SKM-1 treated with dmso at 0.1 percent for 144 hours (cell line): ENCODE measurements at regions not wholly inside any gene's neighbourhood (a gene's known extent, or its start where the extent isn't known, plus 50 kb on each side); places are given as distances from the start of the nearest gene placed in this dataset.

Experiments
- DNase-seq: peaks from one replicate; lab custom pipeline; 2025; ENCODE audit not compliant: unreplicated experiment; lab: John Stamatoyannopoulos, UW

DNA sequence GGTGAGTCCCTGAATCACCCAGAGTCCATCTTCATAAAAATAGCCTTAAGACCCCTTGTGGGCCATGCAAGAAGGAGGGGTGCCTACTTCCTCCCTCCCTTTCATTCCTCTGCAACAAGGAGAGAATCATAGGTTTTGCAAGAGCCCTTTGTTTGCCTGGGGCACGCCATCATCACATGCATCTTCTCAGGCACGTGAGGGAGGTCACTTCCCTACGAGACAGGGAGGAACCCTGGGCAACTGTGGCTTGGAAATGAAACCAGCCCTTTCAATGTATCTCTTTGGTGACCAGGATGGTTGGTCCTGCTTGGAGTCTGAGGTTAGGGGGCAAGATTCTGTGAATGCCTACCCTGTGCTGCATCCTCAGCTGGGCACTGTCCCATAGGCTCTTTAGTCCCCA lies 194.8 kb downstream of the MAFB start:
- peak; percentile 85 for DNase-seq

DNA sequence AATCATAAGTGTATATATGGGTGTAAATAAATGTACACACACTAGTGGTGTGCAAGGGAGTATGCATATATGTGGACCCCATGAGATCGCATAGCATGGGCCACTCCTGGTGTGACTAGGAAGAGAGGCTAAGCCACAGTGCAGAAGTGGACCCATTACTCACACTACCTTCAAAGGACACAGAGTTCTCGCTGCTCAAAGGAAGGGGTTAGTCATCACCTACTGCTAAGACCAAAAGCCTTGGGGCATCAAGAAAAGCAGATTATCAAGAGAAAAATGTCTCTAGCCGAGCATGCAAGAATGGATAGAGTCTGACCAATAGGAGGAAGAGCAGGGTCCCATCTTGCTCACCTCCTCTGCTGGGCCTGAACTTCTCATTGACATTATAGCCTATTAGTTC lies 195.5 kb downstream of the MAFB start:
- no peak for DNase-seq

DNA sequence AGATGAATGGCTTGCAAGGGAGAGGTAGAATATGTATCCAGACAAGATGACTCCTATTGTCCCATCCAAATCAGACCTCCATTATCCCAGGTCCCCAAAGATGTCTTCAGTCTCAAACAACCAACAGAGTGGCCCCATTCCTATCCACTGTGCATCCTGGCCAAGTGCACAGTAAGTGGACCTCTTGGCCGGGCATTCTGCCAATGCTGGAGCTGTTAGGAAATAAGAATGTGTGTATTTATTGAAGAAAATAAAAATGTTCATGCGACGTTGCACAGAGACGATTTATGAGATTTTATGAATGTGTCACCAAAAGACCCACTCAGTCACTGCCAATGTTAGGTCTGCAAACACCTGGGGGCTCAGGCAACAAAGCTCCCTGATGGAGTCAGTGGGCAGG lies 196.0 kb downstream of the MAFB start:
- no peak for DNase-seq

DNA sequence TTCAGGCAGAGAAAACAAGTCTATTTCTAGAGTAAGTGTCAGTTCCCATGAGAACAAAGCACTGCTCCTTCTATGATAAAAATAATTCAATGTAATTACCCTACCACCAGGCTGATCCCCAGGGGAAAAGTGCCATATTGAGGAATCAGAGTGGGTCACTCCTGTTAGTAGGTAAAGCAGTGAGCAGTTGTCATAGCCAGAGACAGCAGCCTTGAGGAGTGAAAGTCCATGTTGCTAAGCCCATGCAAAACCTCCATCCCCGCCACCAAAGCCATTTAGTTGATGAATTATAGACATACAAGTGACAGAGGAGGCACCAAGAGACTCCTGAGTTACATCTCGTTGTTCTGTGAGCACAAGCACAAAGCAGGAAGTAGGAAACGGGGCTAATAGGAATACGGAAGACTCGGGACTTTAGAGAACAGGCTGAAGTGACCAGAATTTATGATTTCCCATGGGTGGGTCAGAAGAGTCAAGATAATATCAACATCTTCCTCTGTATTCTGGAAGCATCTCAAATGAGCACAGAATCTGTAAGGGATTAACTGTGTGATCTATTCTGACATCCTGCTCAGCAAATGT lies 197.9 kb downstream of the MAFB start:
- DNase-seq, result no peak

DNA sequence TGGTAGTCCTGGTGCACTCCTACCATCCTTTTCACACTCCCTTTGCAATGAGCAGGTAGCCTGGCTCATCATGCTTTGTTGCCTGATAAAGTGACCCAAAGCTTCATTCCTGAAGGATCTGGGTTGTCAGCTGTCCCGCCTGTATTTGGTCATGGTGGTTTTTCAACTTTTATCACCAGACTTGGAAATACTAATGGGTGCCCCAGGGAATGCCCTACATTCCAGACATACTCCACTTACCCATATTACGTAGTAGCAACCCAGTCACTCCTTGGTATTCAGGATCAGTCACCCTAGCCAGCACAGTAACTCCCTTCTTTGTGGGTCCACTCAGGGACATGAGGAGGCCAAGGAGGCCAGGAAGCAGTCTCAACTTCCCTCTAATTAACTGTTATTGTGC lies 199.2 kb downstream of the MAFB start:
- DNase-seq, result no peak

DNA sequence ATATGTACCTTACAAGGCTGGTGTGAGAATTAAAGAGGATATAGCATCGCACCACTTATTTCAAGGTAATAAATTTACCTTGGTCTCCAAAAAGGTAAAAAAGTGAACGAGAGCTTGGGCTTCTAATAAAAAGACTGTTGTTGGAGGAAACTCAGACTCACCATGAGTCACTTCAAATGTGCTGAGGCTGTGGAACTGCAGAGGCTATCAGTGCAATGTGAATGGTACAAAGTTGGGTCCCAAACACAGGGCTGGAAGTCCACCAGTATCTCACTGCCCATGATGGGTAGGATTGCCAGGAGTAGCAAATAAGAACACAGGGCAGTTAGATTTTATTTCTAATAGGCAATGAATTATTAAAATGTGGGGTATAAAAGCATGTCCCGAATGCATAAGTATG lies 200.6 kb downstream of the MAFB start:
- no peak for DNase-seq

DNA sequence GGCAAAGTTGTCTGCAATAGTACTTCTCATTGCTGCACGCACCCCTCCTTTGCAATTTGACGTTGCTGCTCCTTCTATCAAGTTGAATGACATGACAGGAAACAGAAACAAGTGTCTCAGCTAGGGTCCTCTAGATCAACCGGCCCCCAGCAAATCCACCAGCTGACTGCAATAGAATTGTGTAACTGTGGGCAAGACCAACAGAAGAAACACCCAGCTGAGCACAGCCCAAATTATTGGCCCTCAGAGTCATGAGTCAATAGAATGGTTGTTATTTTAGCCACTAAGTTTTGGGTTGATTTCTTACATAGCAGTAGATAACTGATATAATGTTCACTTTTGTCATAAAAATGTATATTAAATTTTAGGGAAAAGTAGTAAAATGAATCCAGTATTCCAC lies 202.7 kb downstream of the MAFB start:
- DNase-seq, result no peak

DNA sequence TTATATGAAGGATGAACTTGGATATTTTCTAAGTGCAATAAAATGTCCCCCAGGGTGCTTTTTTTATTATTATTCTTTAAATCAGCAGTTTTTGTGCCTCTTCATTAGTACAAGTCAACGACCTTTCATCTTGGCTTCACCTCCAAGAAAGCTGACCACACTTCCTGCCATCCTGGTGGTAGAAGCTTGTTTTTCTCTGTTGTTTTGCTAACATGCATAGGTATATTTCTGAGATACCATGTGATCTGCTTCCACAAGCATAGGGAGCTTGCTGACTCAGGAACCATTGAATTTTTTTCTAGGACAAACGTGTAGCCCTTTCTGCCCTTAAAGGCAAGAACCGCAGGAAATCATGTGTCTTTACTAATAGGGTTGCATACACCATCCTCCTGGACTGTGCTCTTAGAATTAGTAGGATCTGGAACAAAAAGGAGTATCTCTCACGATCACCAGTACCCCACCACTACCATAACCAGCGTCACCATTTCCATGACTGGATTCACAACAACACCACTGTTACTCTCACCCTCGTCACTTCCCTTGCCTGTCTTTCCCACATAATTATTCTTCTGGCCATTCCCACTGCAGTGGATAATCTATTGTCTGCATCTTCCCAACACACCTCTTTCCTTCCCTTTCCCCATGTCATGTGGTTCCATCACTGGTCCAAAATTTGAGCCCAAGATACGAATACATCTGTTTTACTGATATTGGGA lies 207.1 kb downstream of the MAFB start:
- DNase-seq, result no peak

DNA sequence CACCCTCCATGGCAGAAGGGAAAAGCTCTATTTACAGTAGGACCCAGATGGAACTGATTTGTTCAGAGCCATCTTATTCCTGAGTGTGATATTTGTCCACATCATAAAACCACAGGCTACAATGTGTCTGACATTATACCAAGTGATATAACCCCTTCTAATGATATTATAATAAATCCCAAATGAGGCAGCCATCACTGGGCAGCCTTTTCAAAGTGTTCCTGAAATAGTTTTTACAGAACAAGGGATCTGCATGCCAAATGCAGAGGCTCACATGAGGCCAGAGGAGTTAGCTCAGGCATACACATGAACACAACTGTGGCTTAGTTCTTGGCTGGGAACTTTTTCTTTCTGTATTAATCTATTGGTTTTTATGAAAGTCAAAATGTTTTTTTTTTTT lies 207.7 kb downstream of the MAFB start:
- DNase-seq, result no peak

DNA sequence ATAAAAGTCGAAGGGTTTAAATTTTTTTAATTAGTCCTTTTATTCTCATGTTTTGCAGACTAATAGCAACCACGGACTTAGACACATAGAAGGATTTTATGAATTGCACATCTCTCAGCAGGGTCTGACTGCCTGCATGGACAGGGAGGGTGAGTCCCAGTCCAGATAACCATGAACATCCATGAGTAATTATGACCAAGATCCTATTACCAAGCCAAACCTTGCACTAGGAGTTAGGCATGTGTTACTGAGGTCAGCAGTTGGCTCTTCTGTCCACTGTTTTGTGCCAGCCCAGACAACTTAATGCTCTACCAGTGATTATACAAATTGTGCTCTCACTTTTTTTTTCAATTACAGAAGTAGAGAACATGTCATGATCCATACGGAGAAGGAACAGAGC lies 211.2 kb downstream of the MAFB start:
- DNase-seq, result no peak

DNA sequence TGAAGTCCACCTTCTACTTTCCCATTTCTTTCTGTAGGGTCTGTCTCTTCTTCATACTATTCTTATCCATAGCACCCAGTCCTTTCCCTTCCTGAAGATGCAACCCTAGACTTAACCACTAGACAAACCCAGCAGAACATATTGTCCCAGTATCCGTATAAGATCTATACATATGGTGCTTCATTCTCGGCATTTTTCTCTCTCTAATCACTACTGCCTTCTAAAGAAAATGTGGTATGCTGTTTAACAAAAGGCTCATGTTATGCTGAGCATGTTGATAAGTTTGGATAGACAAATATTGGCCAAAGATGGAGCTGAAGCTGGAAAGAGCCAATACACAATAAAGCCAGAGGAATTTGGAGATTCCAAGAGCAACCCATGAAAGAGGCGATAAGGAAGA lies 212.6 kb downstream of the MAFB start:
- no peak for DNase-seq

DNA sequence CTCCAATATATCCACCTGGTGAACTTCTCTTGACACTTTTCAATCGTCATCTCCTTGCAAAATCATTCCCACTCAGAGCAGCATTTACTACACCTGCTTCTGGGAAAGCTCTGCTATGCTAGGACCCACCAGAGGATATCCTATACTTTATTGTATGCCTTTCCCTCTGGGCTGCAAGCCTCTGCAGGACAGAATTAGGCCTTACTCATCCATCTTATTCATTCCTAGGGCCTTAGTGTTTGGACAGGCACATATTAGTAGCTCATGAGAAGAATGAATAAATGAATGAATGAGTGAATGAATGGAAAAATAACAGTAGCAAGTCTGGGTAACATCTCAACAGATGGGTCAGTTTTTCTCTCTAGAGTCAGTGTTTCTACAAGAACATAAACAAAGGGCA lies 216.1 kb downstream of the MAFB start:
- no peak for DNase-seq

DNA sequence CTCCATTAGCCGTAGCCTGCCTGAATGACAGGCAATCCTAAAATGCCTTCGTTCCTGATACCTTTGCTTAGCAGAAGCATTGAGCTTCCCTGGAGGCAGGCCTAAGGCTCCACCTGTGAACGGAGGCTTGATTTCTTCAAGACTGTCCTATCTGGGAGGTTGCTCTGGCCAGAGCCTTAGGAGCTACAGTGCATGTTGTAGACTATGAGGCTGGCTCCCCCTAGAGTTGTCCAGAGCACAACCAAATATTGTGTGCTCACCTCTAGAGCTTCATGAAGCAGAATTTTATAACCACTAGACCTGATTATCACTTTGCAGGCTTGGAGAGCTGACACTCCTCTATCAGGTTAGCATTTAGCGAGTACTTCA lies 217.8 kb downstream of the MAFB start:
- no peak for DNase-seq

DNA sequence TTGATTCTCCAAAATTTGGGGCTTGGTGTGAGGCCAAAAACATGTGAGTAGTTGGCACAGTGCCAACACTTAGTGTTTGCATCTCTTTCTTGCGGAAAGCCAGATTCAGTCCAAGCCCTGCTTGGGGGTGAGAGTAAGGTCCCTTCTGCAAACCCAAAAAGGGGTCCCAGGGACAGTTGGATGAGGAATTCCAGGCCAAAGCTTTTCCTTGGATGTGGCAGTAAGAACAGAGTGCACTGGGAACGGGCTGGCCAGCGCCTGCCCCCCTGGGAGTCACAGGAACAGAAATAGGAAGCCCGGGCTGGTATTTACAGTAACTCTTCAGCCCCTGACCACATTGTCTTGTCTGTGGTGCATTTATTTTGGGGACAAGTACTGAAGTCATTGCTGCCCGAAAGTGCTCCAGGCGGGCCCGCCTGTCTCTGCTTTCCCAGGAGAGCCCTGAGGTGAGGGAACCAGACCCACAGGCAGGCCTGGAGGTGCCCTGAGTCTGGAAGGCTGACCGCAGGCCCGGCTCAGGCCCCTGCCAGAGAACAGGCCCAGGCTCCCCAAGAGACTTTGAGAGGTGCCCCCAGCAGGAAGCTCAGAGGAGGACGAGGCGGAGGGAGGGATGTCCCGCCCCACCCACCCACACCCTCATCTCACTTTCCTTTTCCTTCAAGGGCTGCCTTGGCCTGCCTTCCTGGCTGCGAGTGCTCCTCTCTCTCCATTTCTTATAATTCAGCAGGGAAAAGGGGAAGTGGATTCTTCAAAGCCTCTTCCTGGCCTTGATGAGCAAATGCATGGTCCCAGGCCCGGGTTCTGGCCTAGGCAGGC lies 218.4 kb downstream of the MAFB start:
- DNase-seq, result no peak

DNA sequence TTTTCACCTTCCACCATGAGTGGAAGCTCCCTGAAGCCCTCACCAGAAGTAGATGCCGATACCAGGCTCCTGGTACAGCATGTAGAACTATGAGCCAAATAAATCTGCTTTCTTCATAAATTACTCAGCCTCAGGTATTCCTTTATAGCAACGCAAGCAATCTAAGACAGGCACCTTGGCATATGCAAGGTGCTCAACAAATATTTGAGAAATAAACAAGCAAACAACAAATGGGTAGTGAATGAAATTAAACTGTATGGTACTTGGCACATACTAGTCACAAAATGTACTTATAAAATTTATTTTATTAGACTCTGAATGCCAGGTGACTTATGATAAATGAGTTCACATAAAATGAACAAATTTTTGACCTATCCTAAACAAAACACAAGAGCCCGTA lies 220.3 kb downstream of the MAFB start:
- no peak for DNase-seq

DNA sequence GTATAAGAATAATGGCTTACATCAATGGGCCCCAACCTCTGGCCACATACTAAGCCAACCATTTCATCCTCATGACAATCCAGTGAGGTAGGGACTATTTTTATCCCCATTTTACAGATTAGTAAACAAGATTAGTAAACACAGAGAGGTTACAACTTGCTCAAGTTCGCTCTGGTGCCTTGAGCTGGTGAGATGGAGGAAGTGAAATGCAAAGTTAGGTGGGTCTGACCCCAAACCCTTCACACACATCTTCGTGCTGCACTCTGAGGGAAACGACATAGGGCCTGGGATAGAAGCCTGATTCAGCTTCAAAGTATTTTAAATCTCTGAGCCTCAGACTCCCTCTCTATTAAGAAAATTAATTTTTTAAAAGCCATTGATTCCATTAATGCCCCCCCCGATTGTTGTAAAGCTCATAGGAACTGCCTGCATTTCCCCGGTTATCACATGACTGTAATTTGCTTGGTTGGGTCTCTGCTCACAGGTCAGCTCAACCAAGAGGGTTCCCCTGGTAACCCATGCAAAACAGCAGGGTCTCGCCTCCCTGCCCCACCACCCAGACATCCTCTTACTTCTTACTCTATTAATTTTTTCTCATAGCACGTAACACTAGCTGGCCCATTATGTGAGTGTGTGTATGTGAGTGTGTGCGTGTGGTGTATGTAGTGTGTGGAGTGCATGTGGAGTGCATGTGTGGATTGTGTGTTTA lies 221.2 kb downstream of the MAFB start:
- no peak for DNase-seq

DNA sequence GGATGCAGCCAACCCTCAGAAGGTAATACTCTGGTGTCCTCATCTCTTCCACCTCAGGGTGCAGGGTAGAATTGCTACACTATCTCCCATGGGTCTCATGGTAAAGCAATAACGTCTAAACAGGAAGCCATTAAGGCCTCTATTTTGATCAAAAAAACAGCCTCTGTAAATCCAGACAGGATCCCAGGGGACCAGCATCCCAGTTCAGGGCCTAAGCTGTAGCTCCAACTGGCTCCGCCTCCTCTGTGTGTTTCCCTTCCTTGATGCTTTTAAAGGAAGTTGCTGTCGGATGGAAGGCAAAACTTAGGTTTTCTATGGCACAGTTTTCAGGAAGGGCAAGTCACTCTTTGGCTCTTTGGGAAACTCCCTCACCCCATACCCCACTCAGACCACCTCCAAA lies 222.0 kb downstream of the MAFB start:
- DNase-seq, result no peak

DNA sequence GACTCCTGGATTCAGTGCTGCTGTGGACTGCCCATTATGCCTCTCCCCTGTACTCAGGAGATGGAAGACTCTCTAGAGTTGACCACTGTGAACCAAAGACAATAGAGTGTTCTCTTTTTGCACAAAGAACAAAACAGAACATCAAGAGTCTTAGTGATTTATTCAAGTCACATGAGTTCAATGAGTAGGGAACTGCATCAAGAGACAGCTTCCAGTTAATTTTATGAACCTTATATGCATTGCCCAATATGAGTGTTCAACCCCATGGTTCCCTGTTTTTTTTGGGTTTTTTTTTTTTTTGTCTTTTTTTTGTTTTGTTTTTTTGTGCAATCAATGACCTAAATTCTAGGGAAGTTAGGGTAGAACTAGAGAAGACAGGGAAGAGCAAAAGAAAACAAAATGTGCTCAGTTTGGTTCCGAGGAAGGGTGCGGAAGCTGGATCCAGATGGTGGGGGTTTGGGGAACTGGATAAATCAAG lies 224.3 kb downstream of the MAFB start:
- DNase-seq, result no peak

DNA sequence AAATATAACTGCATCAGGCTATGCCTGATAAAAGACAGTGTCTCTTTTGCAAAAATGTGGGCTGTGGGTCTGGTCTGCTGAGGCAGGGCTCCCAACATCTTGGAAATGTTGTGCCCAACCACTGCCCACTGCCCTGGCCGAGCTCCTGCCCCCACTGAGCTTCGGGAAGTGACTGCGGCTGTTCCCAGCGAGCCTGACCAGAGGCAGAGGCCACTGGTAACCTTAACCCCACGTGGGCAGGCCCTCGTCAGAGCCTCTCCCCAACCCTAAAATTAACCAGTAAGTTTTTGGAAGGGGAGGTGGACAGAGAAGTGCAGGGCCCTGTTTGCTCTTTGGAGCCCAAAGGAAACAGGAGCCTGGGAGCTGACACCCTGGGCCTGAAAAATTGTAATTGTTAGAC lies 225.9 kb downstream of the MAFB start:
- no peak for DNase-seq

DNA sequence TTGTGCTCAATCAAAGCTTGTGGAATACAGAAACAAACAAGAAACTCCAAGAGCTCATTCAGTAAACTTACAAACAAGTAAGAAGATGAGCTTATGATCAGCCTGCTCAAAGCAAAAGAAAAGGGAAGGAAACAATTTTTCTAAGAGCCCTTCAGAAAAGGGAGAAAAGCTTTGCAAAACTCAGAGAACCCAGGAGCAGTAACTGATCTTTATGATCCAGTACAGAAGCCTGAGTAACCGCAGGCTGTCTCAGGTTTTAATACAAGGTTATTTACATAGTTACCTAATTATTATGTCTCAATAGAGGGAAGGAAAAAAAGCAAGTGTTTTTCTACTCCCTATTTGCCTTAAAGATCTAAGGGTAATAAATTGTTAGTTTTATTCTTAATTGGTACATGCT lies 226.5 kb downstream of the MAFB start:
- peak; percentile 1 for DNase-seq

DNA sequence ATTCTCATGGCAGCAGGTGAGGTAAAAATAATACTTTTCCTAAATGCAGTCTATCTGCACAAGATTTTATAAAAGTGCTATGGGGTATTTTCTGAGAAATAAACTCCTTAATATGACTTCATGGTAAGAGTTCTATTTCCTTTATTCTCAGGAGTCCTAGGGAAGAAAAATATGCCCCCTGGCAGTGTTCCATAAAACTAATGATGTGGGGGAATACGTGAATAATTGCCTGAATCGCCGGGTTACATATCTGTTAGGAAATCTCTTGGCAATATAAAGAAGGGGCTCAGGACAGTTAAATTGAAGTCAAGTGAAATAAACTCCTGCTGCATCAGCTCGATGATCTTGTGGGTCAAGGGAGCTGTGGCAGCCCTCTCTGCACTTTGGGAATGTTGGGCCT lies 229.7 kb downstream of the MAFB start:
- DNase-seq, result no peak

DNA sequence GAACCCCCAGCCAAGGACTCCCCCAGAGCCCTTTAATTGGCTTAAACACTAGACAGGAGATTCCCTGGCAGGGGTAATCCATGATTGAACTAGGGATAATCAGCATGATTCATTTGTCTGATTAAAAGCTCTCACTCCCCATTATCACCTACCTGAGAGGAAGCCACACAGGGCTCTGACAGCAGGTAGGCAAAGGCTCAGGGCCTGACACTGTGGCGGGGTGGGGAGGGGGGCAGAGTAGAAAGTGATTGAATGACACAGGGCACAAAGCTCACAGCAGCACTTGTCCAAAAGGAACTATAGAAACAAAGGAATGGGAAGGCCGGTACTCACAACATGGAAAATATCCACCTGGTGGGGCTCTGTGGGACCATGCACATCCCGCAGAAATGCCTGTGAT lies 231.6 kb downstream of the MAFB start:
- no peak for DNase-seq
